Neural progenitor cell (in vitro differentiated cells): ENCODE measurements at regions not wholly inside any gene's neighbourhood (a gene's known extent, or its start where the extent isn't known, plus 50 kb on each side); places are given as distances from the start of the nearest gene placed in this dataset.

Source experiments
- DNase-seq: peaks from one replicate; pipeline ENCODE4 v3.0.0-alpha.2; 2016; ENCODE audit warnings: low spot score
- H2AFZ ChIP-seq: fragments of 200-600 bp; sonication (generic); replicated peaks from 2 replicates; pipeline ENCODE4 v1.6.1; 2016; ENCODE audit warnings: antibody characterized with exemption
- H3F3A ChIP-seq: fragments of 200-600 bp; sonication (generic); 2 replicates; pipeline ENCODE4 v1.6.1; 2016; ENCODE audit warnings: antibody characterized with exemption, low read depth
- H3K27ac ChIP-seq: fragments of 200-600 bp; sonication (generic); 2 replicates; pipeline ENCODE4 v1.5.1; 2016; ENCODE audit warnings: mild to moderate bottlenecking
- H3K27me3 ChIP-seq: fragments of 200-600 bp; sonication (generic); 2 replicates; pipeline ENCODE4 v1.6.1; 2016; ENCODE audit warnings: mild to moderate bottlenecking, moderate library complexity
- H3K36me3 ChIP-seq: fragments of 200-600 bp; sonication (generic); 2 replicates; pipeline ENCODE4 v1.5.1; 2016
- H3K4me1 ChIP-seq: fragments of 200-600 bp; sonication (generic); 2 replicates; pipeline ENCODE4 v1.6.1; 2016; ENCODE audit warnings: mixed run types
- H3K4me2 ChIP-seq: fragments of 200-600 bp; sonication (generic); 2 replicates; pipeline ENCODE4 v1.6.1; 2016
- H3K4me3 ChIP-seq: fragments of 200-600 bp; sonication (generic); 2 replicates; pipeline ENCODE4 v1.5.1; 2016
- H3K79me2 ChIP-seq: fragments of 200-600 bp; sonication (generic); 2 replicates; pipeline ENCODE4 v1.6.1; 2016; ENCODE audit warnings: low read depth
- H3K9ac ChIP-seq: fragments of 200-600 bp; sonication (generic); 2 replicates; pipeline ENCODE4 v1.6.1; 2016
- H3K9me3 ChIP-seq: fragments of 200-600 bp; sonication (generic); 2 replicates; pipeline ENCODE4 v1.5.1; 2016; ENCODE audit warnings: low read depth
- H4K20me1 ChIP-seq: fragments of 200-600 bp; sonication (generic); 2 replicates; pipeline ENCODE4 v1.6.1; 2016; ENCODE audit warnings: low read depth
- H3K27ac Mint-ChIP-seq: 3 replicates; pipeline ENCODE4 v1.8.0; 2021; ENCODE audit warnings: mixed read lengths
- H3K27me3 Mint-ChIP-seq: 2 replicates; pipeline ENCODE4 v1.8.0; 2022; ENCODE audit warnings: low read depth, mild to moderate bottlenecking, inconsistent platforms, moderate library complexity, mixed read lengths; ENCODE audit not compliant: insufficient read depth
- H3K36me3 Mint-ChIP-seq: 3 replicates; pipeline ENCODE4 v1.8.0; 2021; ENCODE audit warnings: mixed read lengths
- H3K4me1 Mint-ChIP-seq: 3 replicates; pipeline ENCODE4 v1.8.0; 2021; ENCODE audit warnings: mixed read lengths
- H3K4me3 Mint-ChIP-seq: 3 replicates; pipeline ENCODE4 v1.8.0; 2021; ENCODE audit warnings: mild to moderate bottlenecking, moderate library complexity, mixed read lengths
- H3K9me3 Mint-ChIP-seq: 3 replicates; pipeline ENCODE4 v1.8.0; 2020; ENCODE audit warnings: mixed read lengths
- CTCF ChIP-seq: fragments of 200-600 bp; sonication (generic); IDR thresholded peaks from 2 replicates; pipeline ENCODE4 v1.5.1; 2017; ENCODE audit warnings: antibody characterized with exemption, mild to moderate bottlenecking
- EZH2 ChIP-seq: fragments of 200-600 bp; sonication (generic); IDR thresholded peaks from 2 replicates; pipeline ENCODE4 v1.6.1; 2017; ENCODE audit warnings: antibody characterized with exemption, mild to moderate bottlenecking, moderate library complexity
- EZH2phosphoT487 ChIP-seq: fragments of 200-600 bp; sonication (generic); IDR thresholded peaks from 2 replicates; pipeline ENCODE4 v1.6.1; 2017; ENCODE audit warnings: antibody characterized with exemption

GRCh38 chr13:61709258-61709657 is 293.6 kb upstream of the PCDH20 start:
- Histone ChIP-seq H3K27ac (no peak overlapping the region), H3K9me3 (no peaks in the 10 kb centered on the region), H3K4me1 (no peaks in the 10 kb centered on the region), H2AFZ (no peak overlapping the region), H3K36me3 (no peaks in the 10 kb centered on the region), H3K4me3 (no peak overlapping the region), H4K20me1 (no peaks in the 10 kb centered on the region), H3K4me2 (no peak overlapping the region), H3K27me3 (no peaks in the 10 kb centered on the region), H3F3A (no peaks in the 10 kb centered on the region), H3K79me2 (no peaks in the 10 kb centered on the region), H3K9ac (no peak overlapping the region)
- Mint-ChIP-seq H3K36me3 (no peaks in the 10 kb centered on the region), H3K4me3 (no peak overlapping the region), H3K27me3 (no peaks in the 10 kb centered on the region), H3K27ac (no peak overlapping the region), H3K9me3 (peaks cover 4% of the 10 kb centered on the region), H3K4me1 (no peaks in the 10 kb centered on the region)
- no peak for DNase-seq
- TF ChIP-seq EZH2, result no peak
- TF ChIP-seq EZH2phosphoT487, result no peak
- TF ChIP-seq CTCF, result no peak

- Histone ChIP-seq H3K27ac (no peak overlapping the region), H3K27me3 (no peaks in the 10 kb centered on the region), H3K4me2 (no peak overlapping the region), H2AFZ (no peak overlapping the region), H3K9ac (no peak overlapping the region), H3K79me2 (no peaks in the 10 kb centered on the region), H3K4me1 (no peaks in the 10 kb centered on the region), H3K9me3 (no peaks in the 10 kb centered on the region), H3K4me3 (no peak overlapping the region), H3K36me3 (no peaks in the 10 kb centered on the region), H4K20me1 (no peaks in the 10 kb centered on the region), H3F3A (no peaks in the 10 kb centered on the region)
- no peak overlapping the region for H3K27ac Mint-ChIP-seq
- TF ChIP-seq EZH2 (no peak), EZH2phosphoT487 (no peak), CTCF (no peak)
- no peaks in the 10 kb centered on the region for H3K36me3 Mint-ChIP-seq
- peaks cover 8% of the 10 kb centered on the region for H3K9me3 Mint-ChIP-seq
- H3K4me3 Mint-ChIP-seq, result no peak overlapping the region
- no peaks in the 10 kb centered on the region for H3K27me3 Mint-ChIP-seq
- DNase-seq, result no peak
- no peaks in the 10 kb centered on the region for H3K4me1 Mint-ChIP-seq
Observed at GRCh38 chr13:61706899-61707298, 291.2 kb upstream of the PCDH20 start.

- no peak for DNase-seq
- Histone ChIP-seq H3K4me1 (no peaks in the 10 kb centered on the region), H3K27me3 (no peaks in the 10 kb centered on the region), H3K4me3 (no peak overlapping the region), H3K9ac (no peak overlapping the region), H3F3A (no peaks in the 10 kb centered on the region), H3K27ac (no peak overlapping the region), H3K9me3 (no peaks in the 10 kb centered on the region), H2AFZ (no peak overlapping the region), H4K20me1 (no peaks in the 10 kb centered on the region), H3K4me2 (no peak overlapping the region), H3K79me2 (no peaks in the 10 kb centered on the region), H3K36me3 (no peaks in the 10 kb centered on the region)
- no peak overlapping the region for H3K27ac Mint-ChIP-seq
- peaks cover 7% of the 10 kb centered on the region for H3K4me1 Mint-ChIP-seq
- no peaks in the 10 kb centered on the region for H3K36me3 Mint-ChIP-seq
- H3K4me3 Mint-ChIP-seq, result no peak overlapping the region
- no peaks in the 10 kb centered on the region for H3K27me3 Mint-ChIP-seq
- peaks cover 8% of the 10 kb centered on the region for H3K9me3 Mint-ChIP-seq
- no peak for TF ChIP-seq CTCF
- no peak for TF ChIP-seq EZH2
Observed at GRCh38 chr13:61700620-61701019, 285.0 kb upstream of the PCDH20 start.

- Histone ChIP-seq H3K79me2 (no peaks in the 10 kb centered on the region), H4K20me1 (no peaks in the 10 kb centered on the region), H3F3A (no peaks in the 10 kb centered on the region), H3K9ac (no peak overlapping the region), H3K4me1 (no peaks in the 10 kb centered on the region), H3K4me2 (no peak overlapping the region), H2AFZ (no peak overlapping the region), H3K4me3 (no peak overlapping the region), H3K36me3 (no peaks in the 10 kb centered on the region), H3K27ac (no peak overlapping the region), H3K27me3 (no peaks in the 10 kb centered on the region), H3K9me3 (no peaks in the 10 kb centered on the region)
- peaks cover 7% of the 10 kb centered on the region for H3K4me1 Mint-ChIP-seq
- no peaks in the 10 kb centered on the region for H3K36me3 Mint-ChIP-seq
- no peak for DNase-seq
- TF ChIP-seq EZH2 (no peak), CTCF (no peak), EZH2phosphoT487 (no peak)
- no peak overlapping the region for H3K4me3 Mint-ChIP-seq
- H3K9me3 Mint-ChIP-seq, result peaks cover 7% of the 10 kb centered on the region
- peaks cover under 1% of the 10 kb centered on the region for H3K27me3 Mint-ChIP-seq
- no peak overlapping the region for H3K27ac Mint-ChIP-seq
Observed at GRCh38 chr13:61700181-61700580, 284.5 kb upstream of the PCDH20 start.
